KMS-11 (cell line): ENCODE measurements at regions not wholly inside any gene's neighbourhood (a gene's known extent, or its start where the extent isn't known, plus 50 kb on each side); places are given as distances from the start of the nearest gene placed in this dataset.

Experiments used
- H2AFZ ChIP-seq: fragments of 200-600 bp; sonication (generic); 2 replicates; pipeline ENCODE4 v1.6.1; 2016; ENCODE audit warnings: antibody characterized with exemption, mixed run types, low read depth
- H3K27ac ChIP-seq: fragments of 200-600 bp; sonication (generic); 2 replicates; pipeline ENCODE4 v1.6.1; 2016; ENCODE audit warnings: mild to moderate bottlenecking, mixed run types
- H3K27me3 ChIP-seq: fragments of 200-600 bp; sonication (generic); 2 replicates; pipeline ENCODE4 v1.6.1; 2017; ENCODE audit warnings: mild to moderate bottlenecking, low read depth, mixed run types, moderate library complexity; ENCODE audit not compliant: insufficient read depth
- H3K36me3 ChIP-seq: fragments of 200-600 bp; sonication (generic); 2 replicates; pipeline ENCODE4 v1.6.1; 2017; ENCODE audit warnings: mild to moderate bottlenecking, mixed run types; ENCODE audit not compliant: insufficient read depth
- H3K4me1 ChIP-seq: fragments of 200-600 bp; sonication (generic); 2 replicates; pipeline ENCODE4 v1.6.1; 2016; ENCODE audit warnings: mild to moderate bottlenecking, low read depth, mixed run types; ENCODE audit not compliant: poor library complexity, severe bottlenecking
- H3K4me2 ChIP-seq: fragments of 200-600 bp; sonication (generic); 2 replicates; pipeline ENCODE4 v1.7.0; 2016; ENCODE audit warnings: mild to moderate bottlenecking, mixed run types
- H3K4me3 ChIP-seq: fragments of 200-600 bp; sonication (generic); IDR thresholded peaks from 2 replicates; pipeline ENCODE4 v1.6.1; 2017; ENCODE audit warnings: low read depth, low read length, mixed read lengths; ENCODE audit not compliant: insufficient read depth
- H3K79me2 ChIP-seq: fragments of 200-600 bp; sonication (generic); 2 replicates; pipeline ENCODE4 v1.6.1; 2016; ENCODE audit warnings: low read depth, mixed run types; ENCODE audit not compliant: insufficient read depth
- H3K9ac ChIP-seq: fragments of 200-600 bp; sonication (generic); 2 replicates; pipeline ENCODE4 v1.6.1; 2016; ENCODE audit warnings: mild to moderate bottlenecking, mixed run types
- H4K20me1 ChIP-seq: fragments of 200-600 bp; sonication (generic); 2 replicates; pipeline ENCODE4 v1.6.1; 2016; ENCODE audit warnings: mild to moderate bottlenecking, mixed run types; ENCODE audit not compliant: insufficient read depth
- TF ChIP-seq, protein P1 (sequence below): fragments of 200-600 bp; sonication (generic); conservative IDR thresholded peaks from 2 replicates; pipeline ENCODE4 v1.6.1; 2017; ENCODE audit warnings: low read depth, mild to moderate bottlenecking, antibody characterized with exemption, low read length, moderate library complexity, mixed read lengths

DNA sequence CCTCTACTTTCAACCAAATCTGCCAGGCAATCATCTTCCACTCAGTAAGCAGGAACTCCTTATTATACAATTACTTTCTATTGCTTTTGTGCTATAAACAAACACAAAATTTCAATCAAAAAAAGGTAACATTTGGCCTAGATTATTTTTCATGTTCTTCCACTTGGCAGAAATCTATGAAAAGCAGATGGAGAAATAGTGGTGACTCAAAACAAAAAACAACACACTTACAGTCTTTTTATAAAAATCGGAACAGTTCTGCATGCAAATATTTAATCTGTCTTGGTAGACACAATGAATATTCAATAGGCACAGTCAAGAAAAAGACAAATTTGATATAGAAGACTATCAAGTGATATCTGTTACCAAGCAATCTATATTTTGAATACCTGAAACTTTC, 376.8 kb downstream of the RPS29 start:
- Histone ChIP-seq H3K36me3 (no peaks in the 10 kb centered on the region), H3K27ac (no peak overlapping the region), H2AFZ (no peak overlapping the region), H3K4me2 (no peak overlapping the region), H4K20me1 (no peaks in the 10 kb centered on the region), H3K4me1 (peaks cover 7% of the 10 kb centered on the region), H3K9ac (no peak overlapping the region), H3K4me3 (no peak overlapping the region), H3K27me3 (no peaks in the 10 kb centered on the region), H3K79me2 (no peaks in the 10 kb centered on the region)
- TF ChIP-seq, protein P1, sequence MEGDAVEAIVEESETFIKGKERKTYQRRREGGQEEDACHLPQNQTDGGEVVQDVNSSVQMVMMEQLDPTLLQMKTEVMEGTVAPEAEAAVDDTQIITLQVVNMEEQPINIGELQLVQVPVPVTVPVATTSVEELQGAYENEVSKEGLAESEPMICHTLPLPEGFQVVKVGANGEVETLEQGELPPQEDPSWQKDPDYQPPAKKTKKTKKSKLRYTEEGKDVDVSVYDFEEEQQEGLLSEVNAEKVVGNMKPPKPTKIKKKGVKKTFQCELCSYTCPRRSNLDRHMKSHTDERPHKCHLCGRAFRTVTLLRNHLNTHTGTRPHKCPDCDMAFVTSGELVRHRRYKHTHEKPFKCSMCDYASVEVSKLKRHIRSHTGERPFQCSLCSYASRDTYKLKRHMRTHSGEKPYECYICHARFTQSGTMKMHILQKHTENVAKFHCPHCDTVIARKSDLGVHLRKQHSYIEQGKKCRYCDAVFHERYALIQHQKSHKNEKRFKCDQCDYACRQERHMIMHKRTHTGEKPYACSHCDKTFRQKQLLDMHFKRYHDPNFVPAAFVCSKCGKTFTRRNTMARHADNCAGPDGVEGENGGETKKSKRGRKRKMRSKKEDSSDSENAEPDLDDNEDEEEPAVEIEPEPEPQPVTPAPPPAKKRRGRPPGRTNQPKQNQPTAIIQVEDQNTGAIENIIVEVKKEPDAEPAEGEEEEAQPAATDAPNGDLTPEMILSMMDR = no peak

GRCh38 chr14:49206828-49207227, 379.4 kb downstream of the RPS29 start:
- no peak overlapping the region for H3K4me3 ChIP-seq
- no peaks in the 10 kb centered on the region for H4K20me1 ChIP-seq
- H3K36me3 ChIP-seq = no peaks in the 10 kb centered on the region
- H3K4me2 ChIP-seq = no peak overlapping the region
- H3K4me1 ChIP-seq = peaks cover 33% of the 10 kb centered on the region
- TF ChIP-seq, protein P1 = no peak
- H2AFZ ChIP-seq = no peak overlapping the region
- no peak overlapping the region for H3K9ac ChIP-seq
- no peak overlapping the region for H3K27ac ChIP-seq
- no peaks in the 10 kb centered on the region for H3K27me3 ChIP-seq
- H3K79me2 ChIP-seq = no peaks in the 10 kb centered on the region

GRCh38 chr14:49203676-49204075, 382.5 kb downstream of the RPS29 start:
- Histone ChIP-seq H3K9ac (no peak overlapping the region), H3K4me2 (peak overlapping the region; percentile 33; the same call in 1 of the 2 replicates), H3K4me1 (peaks cover 37% of the 10 kb centered on the region), H3K36me3 (no peaks in the 10 kb centered on the region), H3K4me3 (no peak overlapping the region), H3K27me3 (no peaks in the 10 kb centered on the region), H4K20me1 (no peaks in the 10 kb centered on the region), H3K27ac (peak overlapping the region; percentile 45; the same call in 1 of the 2 replicates), H3K79me2 (no peaks in the 10 kb centered on the region), H2AFZ (no peak overlapping the region)
- TF ChIP-seq, protein P1 = no peak

GRCh38 chr14:49199159-49199558, 387.0 kb downstream of the RPS29 start:
- no peaks in the 10 kb centered on the region for H4K20me1 ChIP-seq
- no peaks in the 10 kb centered on the region for H3K27me3 ChIP-seq
- H3K4me3 ChIP-seq = no peak overlapping the region
- H3K9ac ChIP-seq = no peak overlapping the region
- H3K4me1 ChIP-seq = peaks cover 34% of the 10 kb centered on the region
- no peak overlapping the region for H3K27ac ChIP-seq
- TF ChIP-seq, protein P1 = no peak
- H2AFZ ChIP-seq = no peak overlapping the region
- no peaks in the 10 kb centered on the region for H3K36me3 ChIP-seq
- H3K4me2 ChIP-seq = no peak overlapping the region
- H3K79me2 ChIP-seq = no peaks in the 10 kb centered on the region
